ENCODE measurements at regions not wholly inside any gene's neighbourhood (a gene's known extent, or its start where the extent isn't known, plus 50 kb on each side); places are given as distances from the start of the nearest gene placed in this dataset.

DNA sequence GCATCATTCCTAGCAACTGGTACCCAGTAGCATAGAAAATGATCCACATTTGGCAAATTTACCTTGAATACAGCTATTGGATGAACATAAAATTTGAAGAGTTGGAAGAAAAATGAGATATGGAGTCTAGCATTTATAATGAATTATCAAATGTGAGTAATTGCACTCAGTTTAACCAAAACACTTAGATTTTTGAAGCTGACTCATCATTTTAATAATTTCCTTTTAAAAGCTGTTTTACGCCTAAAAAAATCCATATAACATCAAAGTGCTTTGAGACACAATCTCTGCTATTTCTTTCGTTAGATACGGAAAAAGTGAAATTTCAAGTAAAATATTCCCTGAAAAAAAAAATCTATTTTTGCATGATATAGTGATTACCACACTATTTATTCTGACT is 767.4 kb downstream of the ROBO2 start:
- H3K4me3 ChIP-seq (replicated peaks; ENCODE audit: low read depth, low read length): no peak overlapping the region
- TF ChIP-seq, protein P1, sequence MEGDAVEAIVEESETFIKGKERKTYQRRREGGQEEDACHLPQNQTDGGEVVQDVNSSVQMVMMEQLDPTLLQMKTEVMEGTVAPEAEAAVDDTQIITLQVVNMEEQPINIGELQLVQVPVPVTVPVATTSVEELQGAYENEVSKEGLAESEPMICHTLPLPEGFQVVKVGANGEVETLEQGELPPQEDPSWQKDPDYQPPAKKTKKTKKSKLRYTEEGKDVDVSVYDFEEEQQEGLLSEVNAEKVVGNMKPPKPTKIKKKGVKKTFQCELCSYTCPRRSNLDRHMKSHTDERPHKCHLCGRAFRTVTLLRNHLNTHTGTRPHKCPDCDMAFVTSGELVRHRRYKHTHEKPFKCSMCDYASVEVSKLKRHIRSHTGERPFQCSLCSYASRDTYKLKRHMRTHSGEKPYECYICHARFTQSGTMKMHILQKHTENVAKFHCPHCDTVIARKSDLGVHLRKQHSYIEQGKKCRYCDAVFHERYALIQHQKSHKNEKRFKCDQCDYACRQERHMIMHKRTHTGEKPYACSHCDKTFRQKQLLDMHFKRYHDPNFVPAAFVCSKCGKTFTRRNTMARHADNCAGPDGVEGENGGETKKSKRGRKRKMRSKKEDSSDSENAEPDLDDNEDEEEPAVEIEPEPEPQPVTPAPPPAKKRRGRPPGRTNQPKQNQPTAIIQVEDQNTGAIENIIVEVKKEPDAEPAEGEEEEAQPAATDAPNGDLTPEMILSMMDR (IDR thresholded peaks at IDR 0.05; ENCODE audit: low read length, missing control alignments): no peak
- no peak for DNase-seq (ENCODE audit: low read depth)

DNA sequence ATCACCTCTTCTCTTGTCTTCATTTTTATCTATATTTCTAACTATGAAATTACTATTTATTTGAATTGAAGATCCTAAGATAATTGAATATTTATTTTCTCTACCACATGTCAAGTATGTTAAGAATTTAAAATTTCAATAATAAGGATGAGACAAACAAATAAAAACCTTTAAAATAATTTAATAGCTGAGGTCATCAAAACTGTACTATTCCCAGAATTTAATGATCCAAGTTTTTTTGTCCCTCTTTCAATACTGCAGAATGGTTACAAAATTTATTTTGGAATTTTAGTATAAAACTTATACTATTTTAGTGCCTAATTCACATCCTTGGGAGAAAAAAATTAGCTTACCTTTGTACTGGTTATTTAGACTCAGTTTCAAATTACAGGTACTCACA is 774.9 kb downstream of the ROBO2 start:
- DNase-seq (ENCODE audit: low read depth): no peak
- TF ChIP-seq, protein P1 (IDR thresholded peaks at IDR 0.05; ENCODE audit: low read length, missing control alignments): no peak
- no peak overlapping the region for H3K4me3 ChIP-seq (replicated peaks; ENCODE audit: low read depth, low read length)

DNA sequence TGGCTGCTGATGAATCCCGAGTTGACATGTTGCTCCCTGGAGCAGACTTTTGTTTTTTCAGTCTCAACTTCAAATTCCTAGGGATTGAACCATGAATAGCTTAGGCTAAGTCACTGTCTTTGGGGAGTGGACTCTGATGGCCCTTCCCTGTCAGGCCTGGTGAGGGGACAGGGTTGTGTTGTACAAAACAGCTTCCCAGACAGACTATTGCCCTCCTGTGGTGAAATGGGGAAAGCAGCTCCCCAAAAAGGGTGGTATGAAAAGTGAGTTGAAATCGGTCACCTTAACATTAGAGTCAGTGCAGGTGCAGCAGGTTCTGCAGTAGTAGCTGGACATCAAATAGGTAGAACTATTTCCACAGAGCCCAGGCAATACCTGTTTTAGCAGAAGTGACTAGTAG is 775.6 kb downstream of the ROBO2 start:
- no peak overlapping the region for H3K4me3 ChIP-seq (replicated peaks; ENCODE audit: low read depth, low read length)
- no peak for DNase-seq (ENCODE audit: low read depth)
- TF ChIP-seq, protein P1 (IDR thresholded peaks at IDR 0.05; ENCODE audit: low read length, missing control alignments): no peak

DNA sequence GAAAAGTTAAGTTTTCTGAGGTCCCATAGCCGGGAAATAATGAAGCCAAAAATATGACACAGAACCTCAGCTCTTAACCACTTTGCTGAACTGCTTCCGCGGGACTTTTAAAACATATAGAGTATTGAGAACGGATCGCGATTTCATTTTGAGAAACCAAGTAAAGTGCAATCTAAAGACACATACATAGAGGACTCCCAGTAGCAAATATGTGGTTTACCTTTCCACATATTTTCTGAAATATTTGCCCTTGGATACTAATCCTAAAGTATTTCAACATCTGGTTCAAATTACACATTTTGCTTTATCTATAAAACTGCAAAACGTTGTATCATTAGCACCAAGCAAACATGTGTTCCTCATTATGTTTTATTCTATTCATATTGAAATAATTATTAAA is 776.5 kb downstream of the ROBO2 start:
- DNase-seq (ENCODE audit: low read depth): no peak
- no peak overlapping the region for H3K4me3 ChIP-seq (replicated peaks; ENCODE audit: low read depth, low read length)
- TF ChIP-seq, protein P1 (IDR thresholded peaks at IDR 0.05; ENCODE audit: low read length, missing control alignments): no peak

DNA sequence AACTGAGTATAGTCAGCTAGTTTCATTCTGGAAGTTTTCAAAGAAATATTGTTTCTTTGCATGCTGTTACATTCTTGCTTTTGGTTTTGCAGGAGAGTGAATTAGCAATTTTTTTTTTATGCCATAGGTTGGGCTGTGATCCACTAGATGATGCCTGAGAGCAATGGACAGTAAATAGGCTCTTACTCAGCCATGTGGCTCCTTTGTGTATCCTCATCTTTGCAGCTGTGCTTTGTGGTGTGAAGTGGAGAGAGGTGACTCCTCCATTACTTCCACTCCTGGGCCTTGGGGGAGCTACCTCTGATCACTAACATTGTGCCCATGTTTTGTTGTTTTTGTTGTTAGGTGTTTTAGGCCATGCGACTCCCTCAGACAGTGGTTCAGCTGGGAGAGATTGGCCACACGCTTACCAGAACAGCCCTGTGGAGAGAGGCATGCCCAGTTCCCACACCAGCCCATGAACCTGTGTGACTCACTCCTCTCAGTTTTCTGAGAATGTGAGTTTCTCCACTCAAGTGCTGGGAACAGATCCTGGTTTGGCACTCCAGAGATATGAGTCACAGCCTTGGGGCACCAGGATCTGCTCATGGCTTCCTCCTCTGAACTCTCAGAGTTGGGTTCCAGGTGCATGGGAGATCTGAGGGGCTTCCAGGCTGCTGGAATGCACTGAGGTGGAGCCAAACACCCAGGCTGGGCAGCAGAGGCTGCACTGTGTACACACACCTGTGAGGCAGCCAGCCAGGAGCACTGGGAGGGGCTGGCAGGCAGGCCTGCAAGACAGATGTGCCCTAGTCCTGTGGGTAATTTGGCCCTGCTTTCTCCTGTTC is 785.3 kb downstream of the ROBO2 start:
- peak; percentile 66 for DNase-seq (ENCODE audit: low read depth)

DNA sequence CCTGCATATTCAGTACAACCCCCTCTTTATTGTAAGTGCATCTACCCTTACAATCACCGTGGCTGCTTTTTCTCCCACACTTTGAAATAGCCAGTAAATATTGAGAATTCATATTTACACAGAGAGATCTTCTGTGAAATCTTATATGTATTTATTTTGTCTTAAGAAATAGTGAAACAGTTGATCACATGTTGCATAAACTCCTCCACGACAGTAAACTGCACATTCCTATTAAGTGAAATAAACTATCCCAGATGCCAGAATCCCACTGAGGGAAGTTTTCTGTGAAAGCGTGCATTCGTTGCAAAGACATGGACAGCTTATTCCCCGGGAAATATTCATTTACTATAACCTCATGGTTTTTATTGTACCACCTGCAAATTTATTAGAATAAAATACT is 796.0 kb downstream of the ROBO2 start:
- peak; percentile 4 for DNase-seq (ENCODE audit: low read depth)
- no peak overlapping the region for H3K4me3 ChIP-seq (replicated peaks; ENCODE audit: low read depth, low read length)
- TF ChIP-seq, protein P1 (IDR thresholded peaks at IDR 0.05; ENCODE audit: low read length, missing control alignments): no peak

More for the DNA sequence above, 785.3 kb downstream of the ROBO2 start:
- H3K4me3 ChIP-seq (replicated peaks; ENCODE audit: low read depth, low read length): no peak overlapping the region
- TF ChIP-seq, protein P1 (IDR thresholded peaks at IDR 0.05; ENCODE audit: low read length, missing control alignments): no peak

Measured in fibroblast of pulmonary artery (primary cell).